ENCODE measurements at regions not wholly inside any gene's neighbourhood (a gene's known extent, or its start where the extent isn't known, plus 50 kb on each side); places are given as distances from the start of the nearest gene placed in this dataset.
A peak's percentile ranks its signal among the peaks of the same experiment; 100 is the strongest.

GRCh38 chr10:78805176-78805575 lies 263.6 kb upstream of the ZMIZ1 start:
- no peak for DNase-seq (ENCODE audit: low spot score)
- Mint-ChIP-seq H3K9me3 (ENCODE audit: low read depth) (no peaks in the 10 kb centered on the region), H3K4me3 (ENCODE audit: unreplicated experiment) (no peak overlapping the region), H3K27me3 (ENCODE audit: low read depth) (no peaks in the 10 kb centered on the region), H3K27ac (ENCODE audit: unreplicated experiment) (peak overlapping the region; percentile 85), H3K4me1 (ENCODE audit: low read depth) (peaks cover 46% of the 10 kb centered on the region), H3K36me3 (ENCODE audit: low read depth) (no peaks in the 10 kb centered on the region)
- no peak for TF ChIP-seq CTCF (IDR thresholded peaks at IDR 0.05)

DNA sequence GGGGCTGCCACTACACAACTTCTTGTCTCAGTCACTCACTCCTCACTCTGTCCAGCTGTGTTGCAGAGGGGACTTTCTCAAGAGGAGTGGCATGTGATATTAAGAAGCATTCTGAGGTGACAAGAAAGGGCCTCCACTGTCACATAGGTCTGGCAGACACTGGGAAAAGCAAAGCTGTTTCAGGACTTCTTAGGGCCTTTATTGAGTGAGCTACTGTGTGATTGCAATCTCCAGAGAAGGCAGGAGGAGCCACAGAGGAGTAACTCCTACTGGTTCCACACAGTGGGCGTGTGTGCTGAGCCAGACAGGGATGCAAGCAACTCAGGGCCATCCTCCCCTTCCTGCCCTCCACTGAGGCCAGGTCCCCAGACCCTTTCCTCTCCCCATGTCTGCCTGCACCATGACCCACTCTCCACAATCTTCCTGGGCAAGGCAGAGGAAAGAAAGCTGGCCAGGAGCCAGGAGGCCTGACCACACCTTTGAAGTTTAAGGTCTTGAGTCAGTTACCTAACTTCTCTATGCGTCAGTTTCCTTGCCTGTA lies 262.0 kb upstream of the ZMIZ1 start:
- Mint-ChIP-seq H3K36me3 (ENCODE audit: low read depth) (no peaks in the 10 kb centered on the region), H3K9me3 (ENCODE audit: low read depth) (no peaks in the 10 kb centered on the region), H3K27ac (ENCODE audit: unreplicated experiment) (no peak overlapping the region), H3K27me3 (ENCODE audit: low read depth) (no peaks in the 10 kb centered on the region), H3K4me3 (ENCODE audit: unreplicated experiment) (no peak overlapping the region), H3K4me1 (ENCODE audit: low read depth) (peaks cover 46% of the 10 kb centered on the region)
- DNase-seq (ENCODE audit: low spot score): no peak
- TF ChIP-seq CTCF (IDR thresholded peaks at IDR 0.05): no peak

GRCh38 chr10:78807504-78808203 lies 261.1 kb upstream of the ZMIZ1 start:
- no peaks in the 10 kb centered on the region for H3K9me3 Mint-ChIP-seq (ENCODE audit: low read depth)
- no peaks in the 10 kb centered on the region for H3K27me3 Mint-ChIP-seq (ENCODE audit: low read depth)
- H3K4me3 Mint-ChIP-seq (ENCODE audit: unreplicated experiment): no peak overlapping the region
- no peak for TF ChIP-seq CTCF (IDR thresholded peaks at IDR 0.05)
- H3K36me3 Mint-ChIP-seq (ENCODE audit: low read depth): no peaks in the 10 kb centered on the region
- no peak for DNase-seq (ENCODE audit: low spot score)
- H3K4me1 Mint-ChIP-seq (ENCODE audit: low read depth): peaks cover 41% of the 10 kb centered on the region
- no peak overlapping the region for H3K27ac Mint-ChIP-seq (ENCODE audit: unreplicated experiment)

GRCh38 chr10:78808286-78808685 lies 260.5 kb upstream of the ZMIZ1 start:
- no peak overlapping the region for H3K27ac Mint-ChIP-seq (ENCODE audit: unreplicated experiment)
- TF ChIP-seq CTCF (IDR thresholded peaks at IDR 0.05): no peak

GRCh38 chr10:78808736-78809367 lies 259.9 kb upstream of the ZMIZ1 start:
- Mint-ChIP-seq H3K4me3 (ENCODE audit: unreplicated experiment) (no peak overlapping the region), H3K4me1 (ENCODE audit: low read depth) (peaks cover 35% of the 10 kb centered on the region), H3K27ac (ENCODE audit: unreplicated experiment) (peak overlapping the region; percentile 53), H3K27me3 (ENCODE audit: low read depth) (peaks cover 6% of the 10 kb centered on the region), H3K36me3 (ENCODE audit: low read depth) (no peaks in the 10 kb centered on the region), H3K9me3 (ENCODE audit: low read depth) (no peaks in the 10 kb centered on the region)
- no peak for TF ChIP-seq CTCF (IDR thresholded peaks at IDR 0.05)
- no peak for DNase-seq (ENCODE audit: low spot score)

More at GRCh38 chr10:78808286-78808685, 260.5 kb upstream of the ZMIZ1 start:
- Mint-ChIP-seq H3K4me3 (ENCODE audit: unreplicated experiment) (no peak overlapping the region), H3K27me3 (ENCODE audit: low read depth) (peaks cover under 1% of the 10 kb centered on the region), H3K4me1 (ENCODE audit: low read depth) (peaks cover 37% of the 10 kb centered on the region), H3K9me3 (ENCODE audit: low read depth) (no peaks in the 10 kb centered on the region), H3K36me3 (ENCODE audit: low read depth) (no peaks in the 10 kb centered on the region)
- no peak for DNase-seq (ENCODE audit: low spot score)
